ENCODE measurements at regions not wholly inside any gene's neighbourhood (a gene's known extent, or its start where the extent isn't known, plus 50 kb on each side); places are given as distances from the start of the nearest gene placed in this dataset.

DNA sequence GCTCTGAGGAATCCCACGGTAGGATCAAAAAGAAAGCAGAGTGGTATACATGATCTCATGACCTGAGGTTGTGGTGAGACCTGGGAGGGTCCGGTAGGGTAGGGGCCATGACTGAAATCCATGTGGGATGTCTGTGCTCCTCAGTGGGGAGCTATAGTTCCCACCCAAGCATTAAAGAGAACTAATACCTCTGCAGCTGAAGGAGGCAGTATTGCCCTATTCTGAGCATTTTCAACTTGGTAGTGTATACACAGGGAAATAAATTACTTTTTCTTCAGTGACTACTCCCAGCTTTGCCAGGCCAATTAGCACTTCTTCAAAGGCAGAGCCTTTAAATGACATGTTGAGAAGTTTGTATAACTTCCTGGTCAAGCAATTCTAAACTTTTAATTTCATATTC lies 613.8 kb downstream of the KCNH5 start:
- Mint-ChIP-seq H3K27ac (no peak overlapping the region), H3K27me3 (ENCODE audit: low read depth in 3 of 3) (no peaks in the 10 kb centered on the region), H3K9me3 (peaks cover 15 to 55% (median 30%) of the 10 kb centered on the region in 6 donors), H3K4me3 (no peak overlapping the region), H3K36me3 (no peaks in the 10 kb centered on the region), H3K4me1 (no peaks in the 10 kb centered on the region)
- no peak for DNase-seq

DNA sequence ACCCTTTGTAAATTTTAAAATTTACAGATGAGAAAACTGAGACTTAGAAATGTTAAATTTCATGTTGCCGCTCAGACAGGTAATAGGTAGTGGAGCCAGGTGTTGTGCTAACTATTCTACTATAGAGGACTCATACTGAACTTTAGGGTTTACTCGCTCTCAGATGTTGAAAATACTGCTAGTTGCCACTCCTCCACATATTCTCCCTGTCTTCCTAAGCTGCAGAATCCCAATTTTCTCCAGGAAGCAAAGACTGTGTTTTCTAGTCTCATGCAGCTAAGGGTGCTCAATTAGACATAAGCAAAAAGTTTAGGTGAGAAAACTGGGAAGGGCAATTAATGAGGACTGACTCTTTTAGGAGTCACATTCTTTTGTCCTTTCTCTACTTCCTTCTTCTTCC lies 612.3 kb downstream of the KCNH5 start:
- no peak for DNase-seq
- Mint-ChIP-seq H3K9me3 (peaks cover 15 to 61% (median 34%) of the 10 kb centered on the region in 6 donors), H3K4me3 (no peak overlapping the region), H3K27me3 (ENCODE audit: low read depth in 3 of 3) (no peaks in the 10 kb centered on the region), H3K4me1 (no peaks in the 10 kb centered on the region), H3K27ac (no peak overlapping the region), H3K36me3 (peaks cover 0 to 7% (median 0%) of the 10 kb centered on the region in 3 donors)

DNA sequence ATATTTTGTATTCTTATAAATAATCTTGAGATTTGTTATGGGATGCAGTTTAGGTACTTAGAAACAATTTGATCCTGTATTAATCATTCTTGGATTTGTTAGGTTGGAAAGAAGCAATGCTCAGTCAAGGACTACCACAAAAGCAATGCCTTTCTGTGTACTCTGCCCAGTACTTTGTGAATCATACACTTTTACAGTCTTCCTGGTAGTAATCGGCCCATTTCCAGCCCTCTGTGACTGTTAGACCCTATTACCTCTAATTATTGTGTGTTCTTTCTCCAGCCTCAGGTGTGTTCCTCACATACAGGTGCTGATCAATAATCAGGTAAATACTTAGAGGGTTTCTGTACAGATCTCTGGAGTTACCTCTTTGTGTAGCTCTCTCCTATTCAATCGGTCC lies 609.0 kb downstream of the KCNH5 start:
- Mint-ChIP-seq H3K36me3 (peaks cover 0 to 7% (median 0%) of the 10 kb centered on the region in 3 donors), H3K4me1 (no peaks in the 10 kb centered on the region), H3K4me3 (no peak overlapping the region), H3K9me3 (peaks cover 19 to 72% (median 47%) of the 10 kb centered on the region in 6 donors), H3K27ac (no peak overlapping the region), H3K27me3 (ENCODE audit: low read depth in 3 of 3) (peaks cover 0 to 2% (median 0%) of the 10 kb centered on the region in 3 donors)
- no peak for DNase-seq

DNA sequence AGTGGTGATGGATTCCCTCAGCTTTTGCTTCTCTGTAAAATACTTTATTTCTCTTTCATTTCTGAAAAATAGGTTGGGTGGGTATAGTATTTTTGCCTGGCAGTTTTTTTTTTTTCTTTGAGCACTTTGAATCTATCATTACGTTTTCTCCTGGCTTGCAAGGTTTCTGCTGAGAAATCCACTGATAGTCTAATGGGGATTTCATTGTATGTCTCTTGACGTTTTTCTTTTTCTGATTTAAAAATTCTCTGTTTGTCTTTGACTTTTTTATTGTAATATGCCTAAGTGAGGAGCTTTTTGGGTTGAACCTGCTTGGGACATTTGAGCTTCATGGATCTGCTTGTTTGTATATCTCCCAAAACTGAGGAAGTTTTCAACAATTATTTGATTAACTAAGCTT lies 606.0 kb downstream of the KCNH5 start:
- H3K36me3 Mint-ChIP-seq = peaks cover 0 to 7% (median 0%) of the 10 kb centered on the region in 3 donors
- peaks cover 15 to 56% (median 36%) of the 10 kb centered on the region in 6 donors for H3K9me3 Mint-ChIP-seq
- DNase-seq = no peak
- peaks cover 0 to 2% (median 0%) of the 10 kb centered on the region in 3 donors for H3K27me3 Mint-ChIP-seq (ENCODE audit: low read depth in 3 of 3)
- H3K4me1 Mint-ChIP-seq = no peaks in the 10 kb centered on the region
- no peak overlapping the region for H3K4me3 Mint-ChIP-seq
- no peak overlapping the region for H3K27ac Mint-ChIP-seq

DNA sequence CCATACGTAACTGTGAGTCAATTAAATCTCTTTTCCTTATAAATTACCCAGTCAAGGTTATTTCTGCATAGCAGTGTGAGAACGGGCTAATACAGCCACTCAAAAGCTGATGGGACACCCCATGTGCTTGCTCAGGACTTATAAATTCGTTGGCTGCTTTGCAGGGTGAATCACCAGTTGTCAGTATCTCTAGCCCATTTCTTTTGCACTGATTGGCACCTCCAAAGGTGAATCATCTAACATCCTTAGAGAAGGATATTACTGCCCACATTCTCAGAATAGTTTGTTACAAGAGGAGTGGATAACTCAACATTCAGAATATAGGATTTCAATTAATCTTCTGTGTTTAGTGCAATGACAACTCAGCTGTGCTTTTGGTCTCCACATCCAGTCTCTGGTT lies 601.5 kb downstream of the KCNH5 start:
- Mint-ChIP-seq H3K4me1 (no peaks in the 10 kb centered on the region), H3K27me3 (ENCODE audit: low read depth in 3 of 3) (peaks cover 0 to 3% (median 0%) of the 10 kb centered on the region in 3 donors), H3K36me3 (no peaks in the 10 kb centered on the region), H3K4me3 (no peak overlapping the region), H3K9me3 (peaks cover 20 to 42% (median 30%) of the 10 kb centered on the region in 6 donors), H3K27ac (no peak overlapping the region)
- DNase-seq = no peak

DNA sequence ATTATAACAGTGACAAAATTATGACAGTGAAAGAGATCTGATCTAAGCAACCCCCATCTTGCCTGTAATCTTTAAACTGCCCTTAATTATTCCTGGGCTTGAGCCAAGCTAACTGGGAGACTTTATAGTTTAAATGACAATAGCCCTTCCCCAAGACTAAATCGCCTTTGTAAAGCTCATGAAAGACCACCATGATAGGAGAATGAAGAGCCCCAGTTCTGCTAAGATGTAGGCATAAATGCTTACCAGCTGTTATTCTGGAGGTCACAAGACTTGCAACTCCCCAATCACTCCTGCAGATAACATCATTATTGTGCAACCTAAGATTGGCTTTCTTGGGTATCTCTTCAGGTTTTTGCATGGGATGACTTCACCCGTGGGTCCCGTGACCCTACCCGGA lies 599.7 kb downstream of the KCNH5 start:
- DNase-seq = no peak
- Mint-ChIP-seq H3K27me3 (ENCODE audit: low read depth in 3 of 3) (peaks cover 0 to 3% (median 0%) of the 10 kb centered on the region in 3 donors), H3K27ac (no peak overlapping the region), H3K36me3 (no peaks in the 10 kb centered on the region), H3K4me1 (no peaks in the 10 kb centered on the region), H3K9me3 (peaks cover 13 to 30% (median 16%) of the 10 kb centered on the region in 6 donors), H3K4me3 (no peak overlapping the region)

DNA sequence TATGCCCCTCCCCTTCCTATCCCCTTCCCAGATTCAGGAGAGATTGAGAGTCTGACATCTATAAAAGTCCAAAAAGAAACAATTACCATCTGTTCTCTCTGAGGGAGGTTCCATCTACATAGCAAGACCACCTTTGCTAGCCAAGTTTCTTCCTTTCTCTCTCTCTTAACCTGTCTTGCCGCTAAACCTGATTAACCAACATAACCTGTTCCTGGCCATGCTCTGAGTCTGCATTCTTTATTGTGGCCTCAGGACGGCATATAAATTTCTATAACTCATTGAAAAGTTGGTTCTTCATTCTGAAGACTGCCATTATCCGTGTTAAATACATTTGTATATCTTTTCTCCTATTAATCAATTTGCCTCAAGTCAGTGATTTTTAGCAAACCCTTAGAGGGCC lies 594.0 kb downstream of the KCNH5 start:
- Mint-ChIP-seq H3K9me3 (peaks cover 6 to 26% (median 7%) of the 10 kb centered on the region in 6 donors), H3K27ac (no peak overlapping the region), H3K36me3 (no peaks in the 10 kb centered on the region), H3K27me3 (ENCODE audit: low read depth in 3 of 3) (peaks cover 0 to 4% (median 0%) of the 10 kb centered on the region in 3 donors), H3K4me1 (no peaks in the 10 kb centered on the region), H3K4me3 (no peak overlapping the region)
- no peak for DNase-seq

DNA sequence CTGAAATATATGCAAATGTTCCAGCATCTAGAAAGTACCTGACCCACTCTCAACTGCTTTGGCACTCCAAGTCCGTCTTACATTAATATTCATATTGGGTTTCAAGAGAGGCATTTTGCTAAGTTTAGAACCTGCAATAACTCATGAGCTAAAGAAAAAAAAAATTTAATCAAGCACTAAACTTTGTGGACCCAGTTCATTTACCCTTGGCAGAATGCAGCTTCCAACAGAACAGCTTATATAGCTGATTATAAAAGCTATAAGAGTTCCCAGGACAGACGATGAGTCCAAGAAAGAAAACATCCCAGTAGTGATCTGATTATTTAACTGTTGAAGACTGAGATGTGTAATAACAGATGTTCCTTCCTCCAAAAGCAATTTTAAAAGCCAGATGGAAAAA lies 592.0 kb downstream of the KCNH5 start:
- H3K9me3 Mint-ChIP-seq = peaks cover 2 to 12% (median 6%) of the 10 kb centered on the region in 6 donors
- no peaks in the 10 kb centered on the region for H3K4me1 Mint-ChIP-seq

DNA sequence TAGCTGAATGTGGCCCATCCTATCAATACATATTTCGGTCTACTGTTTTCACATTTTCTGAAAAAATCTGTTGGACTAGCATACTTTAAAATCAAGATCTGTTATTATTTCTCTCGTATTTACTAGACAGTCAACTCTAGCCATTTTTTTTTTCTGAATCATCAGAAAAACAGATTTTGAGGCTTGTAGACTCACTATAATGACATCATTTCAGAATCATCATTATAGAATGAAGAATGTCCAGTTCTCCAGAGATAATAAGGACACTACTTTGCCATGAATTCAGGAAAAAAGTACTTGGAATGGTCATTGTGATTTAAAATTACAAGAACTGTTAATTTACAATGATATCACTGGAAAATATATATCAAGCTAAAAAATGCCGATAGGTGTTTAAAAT lies 589.8 kb downstream of the KCNH5 start:
- no peak for DNase-seq
- H3K4me1 Mint-ChIP-seq = no peaks in the 10 kb centered on the region
- peaks cover 0 to 5% (median 0%) of the 10 kb centered on the region in 3 donors for H3K27me3 Mint-ChIP-seq (ENCODE audit: low read depth in 3 of 3)
- H3K36me3 Mint-ChIP-seq = no peaks in the 10 kb centered on the region
- H3K4me3 Mint-ChIP-seq = no peak overlapping the region
- peaks cover 2 to 12% (median 5%) of the 10 kb centered on the region in 6 donors for H3K9me3 Mint-ChIP-seq
- no peak overlapping the region for H3K27ac Mint-ChIP-seq

More for the DNA sequence above, 592.0 kb downstream of the KCNH5 start:
- H3K27ac Mint-ChIP-seq = no peak overlapping the region
- no peak for DNase-seq
- H3K27me3 Mint-ChIP-seq (ENCODE audit: low read depth in 3 of 3) = peaks cover 0 to 5% (median 0%) of the 10 kb centered on the region in 3 donors
- H3K4me3 Mint-ChIP-seq = no peak overlapping the region
- H3K36me3 Mint-ChIP-seq = no peaks in the 10 kb centered on the region

DNA sequence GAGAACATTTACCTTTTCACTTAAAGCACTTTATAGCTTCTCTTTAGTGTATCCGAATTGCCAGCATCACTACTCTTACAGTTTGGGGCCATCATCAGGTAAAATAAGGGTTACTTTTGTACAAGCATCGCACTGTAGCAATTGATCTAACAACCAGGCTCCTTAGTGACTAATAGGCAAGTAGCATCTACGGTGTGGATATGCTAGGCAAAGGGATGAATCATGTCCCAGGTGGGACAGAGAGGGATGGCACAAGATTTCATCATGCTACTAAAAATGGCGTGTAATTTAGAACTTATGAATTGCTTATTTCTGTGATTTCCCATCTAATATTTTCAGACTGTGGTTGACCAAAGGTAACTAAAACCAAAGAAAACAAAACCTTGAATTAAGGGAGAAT lies 582.3 kb downstream of the KCNH5 start:
- no peak for DNase-seq
- peaks cover 0 to 20% (median under 1%) of the 10 kb centered on the region in 6 donors for H3K9me3 Mint-ChIP-seq
- no peak overlapping the region for H3K27ac Mint-ChIP-seq
- H3K27me3 Mint-ChIP-seq (ENCODE audit: low read depth in 3 of 3) = peaks cover 0 to 3% (median 0%) of the 10 kb centered on the region in 3 donors
- no peaks in the 10 kb centered on the region for H3K36me3 Mint-ChIP-seq
- no peak overlapping the region for H3K4me3 Mint-ChIP-seq
- no peaks in the 10 kb centered on the region for H3K4me1 Mint-ChIP-seq

DNA sequence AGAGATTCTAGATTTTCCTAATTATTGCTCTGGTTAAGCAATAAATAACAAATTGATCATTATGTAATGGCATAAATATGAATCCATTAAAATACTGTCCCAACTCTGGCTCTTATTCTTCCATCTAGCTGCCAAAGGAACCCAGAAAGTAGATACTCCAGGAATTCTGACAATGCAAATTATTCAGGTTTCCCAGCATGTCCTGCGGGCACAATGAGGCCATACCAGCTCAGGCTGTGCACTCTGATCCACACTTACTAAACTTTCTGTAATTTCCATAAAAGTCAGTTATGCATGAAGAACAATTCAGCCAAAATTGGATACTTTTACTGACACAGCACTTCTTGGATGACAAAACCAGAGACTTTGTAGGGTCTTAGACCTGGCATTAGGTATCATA lies 576.3 kb downstream of the KCNH5 start:
- Mint-ChIP-seq H3K27me3 (ENCODE audit: low read depth in 3 of 3) (peaks cover 0 to 3% (median 0%) of the 10 kb centered on the region in 3 donors), H3K36me3 (no peaks in the 10 kb centered on the region), H3K4me3 (no peak overlapping the region), H3K4me1 (no peaks in the 10 kb centered on the region), H3K27ac (no peak overlapping the region), H3K9me3 (peaks cover 0 to 25% (median 3%) of the 10 kb centered on the region in 6 donors)
- DNase-seq = no peak

DNA sequence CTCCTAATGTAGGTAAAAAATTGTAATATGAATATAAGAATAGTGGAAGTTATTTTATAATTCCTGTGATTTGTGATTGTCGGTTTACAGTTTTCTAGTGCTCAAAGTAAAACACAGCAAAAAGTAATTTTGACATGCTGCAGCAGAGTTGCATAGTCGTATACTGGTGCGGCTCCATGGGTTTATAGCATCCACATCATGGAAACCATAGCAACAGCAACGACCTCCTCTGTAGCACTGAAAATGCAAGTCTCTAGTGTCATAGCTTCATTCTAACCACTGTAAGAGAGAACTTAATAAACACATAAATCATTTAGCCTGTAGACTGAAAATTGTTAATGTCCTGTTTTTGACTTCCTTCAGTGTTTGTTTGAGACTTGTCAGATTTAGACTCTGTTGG lies 574.3 kb downstream of the KCNH5 start:
- no peaks in the 10 kb centered on the region for H3K36me3 Mint-ChIP-seq
- H3K27ac Mint-ChIP-seq = no peak overlapping the region
- no peaks in the 10 kb centered on the region for H3K4me1 Mint-ChIP-seq
- peaks cover 0 to 13% (median under 1%) of the 10 kb centered on the region in 6 donors for H3K9me3 Mint-ChIP-seq
- no peak for DNase-seq
- H3K4me3 Mint-ChIP-seq = no peak overlapping the region
- peaks cover 0 to 3% (median 0%) of the 10 kb centered on the region in 3 donors for H3K27me3 Mint-ChIP-seq (ENCODE audit: low read depth in 3 of 3)

DNA sequence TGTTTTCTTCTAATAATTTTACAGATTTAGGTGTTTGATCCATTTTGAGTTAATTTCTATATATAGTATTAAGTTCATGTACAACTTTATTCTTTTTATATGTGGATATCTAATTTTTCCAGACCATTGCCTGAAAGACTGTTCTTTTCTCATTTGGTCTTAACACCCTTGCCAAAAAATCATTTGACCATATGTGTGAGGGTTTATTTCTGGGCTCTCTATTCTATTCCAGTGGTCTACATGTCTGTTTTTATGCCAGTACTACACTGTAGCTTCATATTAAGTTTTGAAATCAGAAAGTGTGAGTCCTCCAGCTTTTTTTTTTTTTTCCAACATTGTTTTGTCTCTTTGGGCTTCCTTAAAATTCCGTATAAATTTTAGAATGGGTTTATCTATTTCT lies 554.1 kb downstream of the KCNH5 start:
- Mint-ChIP-seq H3K36me3 (no peaks in the 10 kb centered on the region), H3K4me1 (no peaks in the 10 kb centered on the region), H3K9me3 (peaks cover 2 to 23% (median 14%) of the 10 kb centered on the region in 6 donors), H3K27me3 (ENCODE audit: low read depth in 3 of 3) (no peaks in the 10 kb centered on the region), H3K27ac (no peak overlapping the region), H3K4me3 (no peak overlapping the region)
- DNase-seq = no peak

DNA sequence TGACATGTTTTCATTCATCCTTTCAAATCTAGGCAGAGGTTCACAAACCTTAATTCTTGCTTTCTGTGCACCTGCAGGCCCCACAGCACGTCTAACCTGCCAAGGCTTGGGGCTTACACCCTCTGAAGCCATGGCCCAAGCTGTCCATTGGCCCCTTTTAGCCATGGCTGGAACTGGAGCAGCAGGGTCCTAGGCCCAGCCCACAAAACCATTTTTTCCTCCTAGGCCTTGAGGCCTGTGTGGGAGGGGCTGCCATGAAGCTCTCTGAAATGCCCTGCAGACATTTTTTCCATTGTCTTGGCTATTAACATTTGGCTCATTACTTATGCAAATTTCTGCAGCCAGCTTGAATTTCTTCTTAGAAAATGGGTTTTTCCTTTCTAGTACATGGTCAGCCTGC lies 547.5 kb downstream of the KCNH5 start:
- H3K9me3 Mint-ChIP-seq = peaks cover 25 to 55% (median 32%) of the 10 kb centered on the region in 6 donors
- H3K27ac Mint-ChIP-seq = no peak overlapping the region
- peaks cover 0 to 1% (median 0%) of the 10 kb centered on the region in 3 donors for H3K27me3 Mint-ChIP-seq (ENCODE audit: low read depth in 3 of 3)
- DNase-seq = no peak
- H3K4me1 Mint-ChIP-seq = no peaks in the 10 kb centered on the region
- H3K4me3 Mint-ChIP-seq = no peak overlapping the region
- no peaks in the 10 kb centered on the region for H3K36me3 Mint-ChIP-seq

DNA sequence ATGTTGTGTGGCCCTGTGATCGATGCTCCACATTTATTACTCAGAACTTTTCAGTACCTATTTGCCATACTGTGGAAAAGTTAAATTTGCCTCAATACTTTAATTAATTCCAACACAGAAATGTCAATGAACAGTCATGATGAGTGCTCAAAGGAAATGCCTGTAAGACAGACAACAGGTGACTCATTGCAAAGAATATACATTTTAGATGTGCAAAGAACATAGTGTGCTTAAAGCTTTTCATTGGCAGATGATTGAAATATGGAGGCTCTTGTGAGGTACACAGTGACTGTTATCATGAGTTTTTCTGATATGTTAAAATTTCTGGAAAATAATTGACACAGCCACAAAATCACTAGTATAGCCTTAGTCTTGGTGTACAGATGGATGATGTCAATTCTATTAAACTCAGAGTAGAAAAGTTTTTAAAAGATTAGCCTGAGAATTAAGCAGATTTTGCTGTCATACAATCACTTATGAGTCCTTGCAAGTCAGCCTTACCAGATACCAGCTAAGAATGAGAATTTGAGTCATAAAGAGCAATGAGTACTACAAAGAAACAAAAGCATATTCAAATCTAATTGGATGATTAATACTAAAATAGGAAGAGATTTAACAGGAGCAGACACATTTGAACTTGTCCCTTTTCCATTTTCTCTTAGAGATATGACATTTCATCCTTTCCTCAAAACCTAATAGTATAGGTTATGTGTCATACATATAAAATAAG lies 544.1 kb downstream of the KCNH5 start:
- no peak overlapping the region for H3K27ac Mint-ChIP-seq
- H3K4me1 Mint-ChIP-seq = no peaks in the 10 kb centered on the region
- peaks cover 0 to 1% (median 0%) of the 10 kb centered on the region in 3 donors for H3K27me3 Mint-ChIP-seq (ENCODE audit: low read depth in 3 of 3)
- no peak for DNase-seq
- no peaks in the 10 kb centered on the region for H3K36me3 Mint-ChIP-seq
- peaks cover 20 to 52% (median 26%) of the 10 kb centered on the region in 6 donors for H3K9me3 Mint-ChIP-seq
- no peak overlapping the region for H3K4me3 Mint-ChIP-seq
